Liver (tissue), 8 donors: ENCODE measurements at regions not wholly inside any gene's neighbourhood (a gene's known extent, or its start where the extent isn't known, plus 50 kb on each side); places are given as distances from the start of the nearest gene placed in this dataset.

Experiments used
- DNase-seq: peaks from one replicate; pipeline ENCODE4 v3.0.0-alpha.2; 2017; ENCODE audit warnings: low spot score
- H3K27ac ChIP-seq, 2 donors: one replicate each; pipeline ENCODE4 v1.7.0; 2013; ENCODE audit warnings: inconsistent platforms in 2 of 2, low read length in 2 of 2, control low read depth in 1 of 2, low read depth in 1 of 2, mild to moderate bottlenecking in 1 of 2
- H3K27me3 ChIP-seq, 4 donors: one replicate each; pipeline versions ENCODE4 v1.6.1 to v1.7.0; 2013; ENCODE audit warnings: low read length in 3 of 4, inconsistent platforms in 1 of 4, mild to moderate bottlenecking in 1 of 4, moderate library complexity in 1 of 4; ENCODE audit not compliant: control insufficient read depth in 4 of 4, insufficient read depth in 4 of 4
- H3K36me3 ChIP-seq, 4 donors: one replicate each; pipeline versions ENCODE4 v1.6.1 to v1.7.0; 2013; ENCODE audit warnings: low read length in 3 of 4, mild to moderate bottlenecking in 3 of 4, low read depth in 1 of 4, moderate library complexity in 1 of 4; ENCODE audit not compliant: control insufficient read depth in 4 of 4, insufficient read depth in 3 of 4
- H3K4me1 ChIP-seq, 4 donors: one replicate each; pipeline versions ENCODE4 v1.6.1 to v1.7.0; 2013; ENCODE audit warnings: low read length in 3 of 4, mild to moderate bottlenecking in 3 of 4, moderate library complexity in 1 of 4; ENCODE audit not compliant: control insufficient read depth in 4 of 4, insufficient read depth in 4 of 4
- H3K4me3 ChIP-seq, 3 donors: one replicate each; pipeline versions ENCODE4 v1.6.1 to v1.7.0; 2013; ENCODE audit warnings: low read length in 3 of 3, control low read depth in 1 of 3, low read depth in 1 of 3, mild to moderate bottlenecking in 1 of 3
- H3K9ac ChIP-seq, 2 donors: one replicate each; pipeline ENCODE4 v1.7.0; 2013; ENCODE audit warnings: low read length in 2 of 2, mild to moderate bottlenecking in 2 of 2, moderate library complexity in 2 of 2, control low read depth in 1 of 2, low read depth in 1 of 2
- H3K9me3 ChIP-seq, 4 donors: one replicate each; pipeline versions ENCODE4 v1.6.1 to v1.7.0; 2013; ENCODE audit warnings: low read length in 3 of 4; ENCODE audit not compliant: control insufficient read depth in 4 of 4
- EGR1 ChIP-seq, 2 donors: IDR thresholded peaks; 2 replicates each; pipeline ENCODE4 v1.6.1; 2016 to 2018; ENCODE audit warnings: antibody characterized with exemption in 2 of 2, low read depth in 2 of 2
- FOXA1 ChIP-seq: IDR thresholded peaks from 2 replicates; pipeline ENCODE4 v1.6.1; 2016; ENCODE audit warnings: antibody characterized with exemption
- FOXA2 ChIP-seq: IDR thresholded peaks from 2 replicates; pipeline ENCODE4 v1.6.1; 2016; ENCODE audit warnings: antibody characterized with exemption
- GABPA ChIP-seq, 2 donors: IDR thresholded peaks in 1 of 2; conservative IDR thresholded peaks in 1 of 2; 2 replicates each; pipeline ENCODE4 v1.6.1; 2016; ENCODE audit warnings: antibody characterized with exemption in 2 of 2, mild to moderate bottlenecking in 1 of 2, moderate library complexity in 1 of 2
- HNF4A ChIP-seq, 2 donors: conservative IDR thresholded peaks; 2 replicates each; pipeline ENCODE4 v1.6.1; 2016; ENCODE audit warnings: antibody characterized with exemption in 2 of 2, mild to moderate bottlenecking in 2 of 2
- HNF4G ChIP-seq: IDR thresholded peaks from 2 replicates; pipeline ENCODE4 v1.6.1; 2016; ENCODE audit warnings: antibody characterized with exemption
- JUND ChIP-seq, 2 donors: IDR thresholded peaks; 2 replicates each; pipeline ENCODE4 v1.6.1; 2016; ENCODE audit warnings: antibody characterized with exemption in 2 of 2
- NR2F2 ChIP-seq: IDR thresholded peaks from 2 replicates; pipeline ENCODE4 v1.6.1; 2016; ENCODE audit warnings: antibody characterized with exemption
- RAD21 ChIP-seq, 2 donors: IDR thresholded peaks; 2 replicates each; pipeline ENCODE4 v1.6.1; 2016; ENCODE audit warnings: antibody characterized with exemption in 2 of 2, mild to moderate bottlenecking in 2 of 2
- SP1 ChIP-seq: IDR thresholded peaks from 2 replicates; pipeline ENCODE4 v1.6.1; 2018; ENCODE audit warnings: antibody characterized with exemption, mild to moderate bottlenecking
- TAF1 ChIP-seq: conservative IDR thresholded peaks from 2 replicates; pipeline ENCODE4 v1.6.1; 2016; ENCODE audit warnings: antibody characterized with exemption, mild to moderate bottlenecking
- YY1 ChIP-seq: IDR thresholded peaks from 2 replicates; pipeline ENCODE4 v1.6.1; 2016; ENCODE audit warnings: antibody characterized with exemption, mild to moderate bottlenecking
- WGBS: extraction: QIAGEN DNeasy Blood & Tissue Kit; methylation state at CpG from one replicate; pipeline ENCODE4 v1.1.7; 2013; 5-methylcytosine and 5-hydroxymethylcytosine counted together
- TF ChIP-seq, protein P1 (sequence below): IDR thresholded peaks from 2 replicates; pipeline ENCODE4 v1.6.1; 2016; ENCODE audit warnings: antibody characterized with exemption
- TF ChIP-seq, protein P2 (sequence below): fragments of 150-350 bp; IDR thresholded peaks from 2 replicates; pipeline ENCODE4 v1.5.1; 2017; ENCODE audit warnings: improper control_type of control experiment, low read depth, low read length; ENCODE audit not compliant: missing input control
- TF ChIP-seq, protein P3 (sequence below): IDR thresholded peaks from 2 replicates; pipeline ENCODE4 v1.6.1; 2016; ENCODE audit warnings: antibody characterized with exemption
- TF ChIP-seq, protein P4 (sequence below): IDR thresholded peaks from 2 replicates; pipeline ENCODE4 v1.6.1; 2016; ENCODE audit warnings: antibody characterized with exemption
- TF ChIP-seq, protein P5 (sequence below): IDR thresholded peaks from 2 replicates; pipeline ENCODE4 v1.6.1; 2016; ENCODE audit warnings: antibody characterized with exemption, mild to moderate bottlenecking
- donor health status: healthy.
- donor health status: healthy.
- donor health status: healthy.
- donor health status: healthy.
- donor health status: healthy.

DNA sequence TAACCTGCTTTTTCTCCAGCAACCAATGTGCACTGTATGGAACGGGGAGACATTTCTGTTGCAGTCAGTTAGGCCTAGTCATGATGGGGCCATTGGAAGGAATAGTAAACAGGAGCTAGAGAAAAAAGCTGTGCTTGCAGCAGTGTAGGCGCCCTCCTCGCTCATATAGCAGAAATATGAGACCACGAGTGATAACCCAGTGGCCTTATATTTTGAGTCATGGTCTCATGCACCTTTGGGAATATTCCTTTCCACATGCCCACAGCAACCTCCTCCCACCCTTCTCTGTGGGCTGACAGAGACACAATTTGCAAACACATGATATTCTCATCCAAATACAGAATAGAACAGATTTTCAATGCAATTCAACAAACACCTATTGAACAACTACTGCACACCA is 248.9 kb upstream of the CITED2 start:
- Histone ChIP-seq H3K9me3 (no peaks in the 10 kb centered on the region), H3K9ac (no peak overlapping the region), H3K36me3 (no peaks in the 10 kb centered on the region), H3K27ac (no peak overlapping the region), H3K4me1 (peaks cover 0 to 14% (median 8%) of the 10 kb centered on the region in 4 donors), H3K27me3 (no peaks in the 10 kb centered on the region), H3K4me3 (no peak overlapping the region)
- TF ChIP-seq RAD21 (IDR thresholded peaks at IDR 0.05) (no peak), YY1 (no peak), HNF4A (conservative IDR thresholded peaks at IDR 0.05) (no peak)
- TF ChIP-seq, protein P1, sequence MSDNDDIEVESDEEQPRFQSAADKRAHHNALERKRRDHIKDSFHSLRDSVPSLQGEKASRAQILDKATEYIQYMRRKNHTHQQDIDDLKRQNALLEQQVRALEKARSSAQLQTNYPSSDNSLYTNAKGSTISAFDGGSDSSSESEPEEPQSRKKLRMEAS = no peak
- WGBS = 97% methylated on average over 4 of the region's 4 CpGs
- no peak for DNase-seq

DNA sequence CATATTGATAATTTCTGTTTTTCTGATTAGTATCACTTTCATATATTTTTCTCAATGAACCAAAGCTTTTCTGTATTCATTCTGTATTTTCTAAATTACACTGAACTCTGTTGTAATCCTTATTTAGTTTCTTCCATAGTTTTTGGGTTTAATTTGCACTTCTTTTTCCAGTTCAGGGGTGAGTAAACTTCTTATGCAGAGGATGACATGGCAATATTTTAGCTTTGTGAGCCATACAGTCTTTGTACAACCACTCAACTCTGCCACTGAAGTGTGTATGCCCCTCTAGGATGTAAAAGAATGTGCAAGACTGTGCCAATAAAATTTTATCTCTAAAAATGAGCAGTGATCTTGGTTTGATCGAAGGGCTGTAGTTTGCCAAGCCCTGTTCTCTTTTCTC is 239.0 kb upstream of the CITED2 start:
- no peaks in the 10 kb centered on the region for H3K27me3 ChIP-seq
- H3K9ac ChIP-seq = no peak overlapping the region
- no peak overlapping the region for H3K27ac ChIP-seq
- WGBS = 96% methylated on average over 1 of the region's 1 CpG
- no peak overlapping the region for H3K4me3 ChIP-seq
- no peaks in the 10 kb centered on the region for H3K9me3 ChIP-seq
- H3K4me1 ChIP-seq = no peaks in the 10 kb centered on the region
- TF ChIP-seq GABPA (IDR thresholded peaks at IDR 0.05 in 1 of 2, conservative IDR thresholded peaks at IDR 0.05 in 1 of 2) (no peak), HNF4A (conservative IDR thresholded peaks at IDR 0.05) (no peak), NR2F2 (no peak), JUND (IDR thresholded peaks at IDR 0.05) (no peak), EGR1 (IDR thresholded peaks at IDR 0.05; ENCODE audit: low read depth in 2 of 2) (no peak), FOXA2 (no peak), TAF1 (no peak), HNF4G (no peak), FOXA1 (no peak), YY1 (no peak), RAD21 (IDR thresholded peaks at IDR 0.05) (no peak), SP1 (no peak)
- TF ChIP-seq, protein P2, sequence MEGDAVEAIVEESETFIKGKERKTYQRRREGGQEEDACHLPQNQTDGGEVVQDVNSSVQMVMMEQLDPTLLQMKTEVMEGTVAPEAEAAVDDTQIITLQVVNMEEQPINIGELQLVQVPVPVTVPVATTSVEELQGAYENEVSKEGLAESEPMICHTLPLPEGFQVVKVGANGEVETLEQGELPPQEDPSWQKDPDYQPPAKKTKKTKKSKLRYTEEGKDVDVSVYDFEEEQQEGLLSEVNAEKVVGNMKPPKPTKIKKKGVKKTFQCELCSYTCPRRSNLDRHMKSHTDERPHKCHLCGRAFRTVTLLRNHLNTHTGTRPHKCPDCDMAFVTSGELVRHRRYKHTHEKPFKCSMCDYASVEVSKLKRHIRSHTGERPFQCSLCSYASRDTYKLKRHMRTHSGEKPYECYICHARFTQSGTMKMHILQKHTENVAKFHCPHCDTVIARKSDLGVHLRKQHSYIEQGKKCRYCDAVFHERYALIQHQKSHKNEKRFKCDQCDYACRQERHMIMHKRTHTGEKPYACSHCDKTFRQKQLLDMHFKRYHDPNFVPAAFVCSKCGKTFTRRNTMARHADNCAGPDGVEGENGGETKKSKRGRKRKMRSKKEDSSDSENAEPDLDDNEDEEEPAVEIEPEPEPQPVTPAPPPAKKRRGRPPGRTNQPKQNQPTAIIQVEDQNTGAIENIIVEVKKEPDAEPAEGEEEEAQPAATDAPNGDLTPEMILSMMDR = no peak
- TF ChIP-seq, protein P1 = no peak
- TF ChIP-seq, protein P3, sequence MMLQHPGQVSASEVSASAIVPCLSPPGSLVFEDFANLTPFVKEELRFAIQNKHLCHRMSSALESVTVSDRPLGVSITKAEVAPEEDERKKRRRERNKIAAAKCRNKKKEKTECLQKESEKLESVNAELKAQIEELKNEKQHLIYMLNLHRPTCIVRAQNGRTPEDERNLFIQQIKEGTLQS = no peak
- TF ChIP-seq, protein P4, sequence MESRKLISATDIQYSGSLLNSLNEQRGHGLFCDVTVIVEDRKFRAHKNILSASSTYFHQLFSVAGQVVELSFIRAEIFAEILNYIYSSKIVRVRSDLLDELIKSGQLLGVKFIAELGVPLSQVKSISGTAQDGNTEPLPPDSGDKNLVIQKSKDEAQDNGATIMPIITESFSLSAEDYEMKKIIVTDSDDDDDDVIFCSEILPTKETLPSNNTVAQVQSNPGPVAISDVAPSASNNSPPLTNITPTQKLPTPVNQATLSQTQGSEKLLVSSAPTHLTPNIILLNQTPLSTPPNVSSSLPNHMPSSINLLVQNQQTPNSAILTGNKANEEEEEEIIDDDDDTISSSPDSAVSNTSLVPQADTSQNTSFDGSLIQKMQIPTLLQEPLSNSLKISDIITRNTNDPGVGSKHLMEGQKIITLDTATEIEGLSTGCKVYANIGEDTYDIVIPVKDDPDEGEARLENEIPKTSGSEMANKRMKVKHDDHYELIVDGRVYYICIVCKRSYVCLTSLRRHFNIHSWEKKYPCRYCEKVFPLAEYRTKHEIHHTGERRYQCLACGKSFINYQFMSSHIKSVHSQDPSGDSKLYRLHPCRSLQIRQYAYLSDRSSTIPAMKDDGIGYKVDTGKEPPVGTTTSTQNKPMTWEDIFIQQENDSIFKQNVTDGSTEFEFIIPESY = no peak
- TF ChIP-seq, protein P5, sequence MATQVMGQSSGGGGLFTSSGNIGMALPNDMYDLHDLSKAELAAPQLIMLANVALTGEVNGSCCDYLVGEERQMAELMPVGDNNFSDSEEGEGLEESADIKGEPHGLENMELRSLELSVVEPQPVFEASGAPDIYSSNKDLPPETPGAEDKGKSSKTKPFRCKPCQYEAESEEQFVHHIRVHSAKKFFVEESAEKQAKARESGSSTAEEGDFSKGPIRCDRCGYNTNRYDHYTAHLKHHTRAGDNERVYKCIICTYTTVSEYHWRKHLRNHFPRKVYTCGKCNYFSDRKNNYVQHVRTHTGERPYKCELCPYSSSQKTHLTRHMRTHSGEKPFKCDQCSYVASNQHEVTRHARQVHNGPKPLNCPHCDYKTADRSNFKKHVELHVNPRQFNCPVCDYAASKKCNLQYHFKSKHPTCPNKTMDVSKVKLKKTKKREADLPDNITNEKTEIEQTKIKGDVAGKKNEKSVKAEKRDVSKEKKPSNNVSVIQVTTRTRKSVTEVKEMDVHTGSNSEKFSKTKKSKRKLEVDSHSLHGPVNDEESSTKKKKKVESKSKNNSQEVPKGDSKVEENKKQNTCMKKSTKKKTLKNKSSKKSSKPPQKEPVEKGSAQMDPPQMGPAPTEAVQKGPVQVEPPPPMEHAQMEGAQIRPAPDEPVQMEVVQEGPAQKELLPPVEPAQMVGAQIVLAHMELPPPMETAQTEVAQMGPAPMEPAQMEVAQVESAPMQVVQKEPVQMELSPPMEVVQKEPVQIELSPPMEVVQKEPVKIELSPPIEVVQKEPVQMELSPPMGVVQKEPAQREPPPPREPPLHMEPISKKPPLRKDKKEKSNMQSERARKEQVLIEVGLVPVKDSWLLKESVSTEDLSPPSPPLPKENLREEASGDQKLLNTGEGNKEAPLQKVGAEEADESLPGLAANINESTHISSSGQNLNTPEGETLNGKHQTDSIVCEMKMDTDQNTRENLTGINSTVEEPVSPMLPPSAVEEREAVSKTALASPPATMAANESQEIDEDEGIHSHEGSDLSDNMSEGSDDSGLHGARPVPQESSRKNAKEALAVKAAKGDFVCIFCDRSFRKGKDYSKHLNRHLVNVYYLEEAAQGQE = no peak
- no peaks in the 10 kb centered on the region for H3K36me3 ChIP-seq
- DNase-seq = no peak
